ENCODE measurements at regions not wholly inside any gene's neighbourhood (a gene's known extent, or its start where the extent isn't known, plus 50 kb on each side); places are given as distances from the start of the nearest gene placed in this dataset.

DNA sequence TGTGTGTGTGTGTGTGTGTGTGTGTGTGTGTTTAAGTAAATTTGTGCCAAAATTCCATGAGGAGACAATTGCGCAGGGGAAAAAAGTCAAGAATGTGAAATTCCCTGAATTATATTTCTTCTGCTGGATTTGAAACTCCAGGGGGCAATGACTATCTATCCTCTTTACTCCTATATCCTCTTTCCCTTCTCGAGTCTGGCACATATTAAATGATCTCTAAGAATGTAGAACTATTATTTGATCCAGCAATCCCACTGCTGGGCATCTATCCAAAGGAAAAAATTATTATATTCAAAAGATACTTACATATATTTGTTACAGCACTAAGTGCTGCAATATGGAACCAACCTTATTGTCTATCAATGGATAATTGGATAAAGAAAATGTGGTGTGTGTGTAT is 350.1 kb upstream of the ADAMTS9 start:
- Mint-ChIP-seq H3K27ac (ENCODE audit: unreplicated experiment) (no peak overlapping the region), H3K4me1 (ENCODE audit: unreplicated experiment) (peaks cover 4% of the 10 kb centered on the region), H3K9me3 (ENCODE audit: unreplicated experiment) (no peaks in the 10 kb centered on the region), H3K4me3 (ENCODE audit: unreplicated experiment) (no peak overlapping the region), H3K27me3 (ENCODE audit: unreplicated experiment) (no peaks in the 10 kb centered on the region), H3K36me3 (ENCODE audit: unreplicated experiment) (no peaks in the 10 kb centered on the region)
- DNase-seq (ENCODE audit: extremely low spot score, unreplicated experiment) = no peak
- TF ChIP-seq, protein P1, sequence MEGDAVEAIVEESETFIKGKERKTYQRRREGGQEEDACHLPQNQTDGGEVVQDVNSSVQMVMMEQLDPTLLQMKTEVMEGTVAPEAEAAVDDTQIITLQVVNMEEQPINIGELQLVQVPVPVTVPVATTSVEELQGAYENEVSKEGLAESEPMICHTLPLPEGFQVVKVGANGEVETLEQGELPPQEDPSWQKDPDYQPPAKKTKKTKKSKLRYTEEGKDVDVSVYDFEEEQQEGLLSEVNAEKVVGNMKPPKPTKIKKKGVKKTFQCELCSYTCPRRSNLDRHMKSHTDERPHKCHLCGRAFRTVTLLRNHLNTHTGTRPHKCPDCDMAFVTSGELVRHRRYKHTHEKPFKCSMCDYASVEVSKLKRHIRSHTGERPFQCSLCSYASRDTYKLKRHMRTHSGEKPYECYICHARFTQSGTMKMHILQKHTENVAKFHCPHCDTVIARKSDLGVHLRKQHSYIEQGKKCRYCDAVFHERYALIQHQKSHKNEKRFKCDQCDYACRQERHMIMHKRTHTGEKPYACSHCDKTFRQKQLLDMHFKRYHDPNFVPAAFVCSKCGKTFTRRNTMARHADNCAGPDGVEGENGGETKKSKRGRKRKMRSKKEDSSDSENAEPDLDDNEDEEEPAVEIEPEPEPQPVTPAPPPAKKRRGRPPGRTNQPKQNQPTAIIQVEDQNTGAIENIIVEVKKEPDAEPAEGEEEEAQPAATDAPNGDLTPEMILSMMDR (IDR thresholded peaks at IDR 0.05) = no peak

DNA sequence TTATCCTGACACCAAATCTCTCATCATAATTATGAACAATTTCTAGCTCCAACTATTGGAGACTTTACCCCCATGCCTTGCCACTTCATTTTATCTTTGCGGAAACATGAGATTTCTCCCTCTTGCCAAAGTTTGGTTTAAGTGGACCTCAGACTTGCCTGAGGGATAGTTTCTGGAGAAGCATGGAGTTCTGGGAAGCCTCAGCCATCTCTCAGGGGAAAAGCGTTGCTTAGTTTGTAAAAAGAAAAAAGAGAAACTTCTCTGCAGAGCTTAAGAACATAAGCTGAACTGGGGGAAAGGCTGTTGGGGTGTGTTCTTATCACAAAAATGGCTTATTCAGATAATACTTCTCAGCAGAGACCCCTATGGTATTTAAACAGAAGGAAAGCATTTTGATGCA is 347.4 kb upstream of the ADAMTS9 start:
- Mint-ChIP-seq H3K36me3 (ENCODE audit: unreplicated experiment) (no peaks in the 10 kb centered on the region), H3K27ac (ENCODE audit: unreplicated experiment) (no peak overlapping the region), H3K9me3 (ENCODE audit: unreplicated experiment) (no peaks in the 10 kb centered on the region), H3K27me3 (ENCODE audit: unreplicated experiment) (no peaks in the 10 kb centered on the region), H3K4me3 (ENCODE audit: unreplicated experiment) (no peak overlapping the region), H3K4me1 (ENCODE audit: unreplicated experiment) (peaks cover 4% of the 10 kb centered on the region)
- TF ChIP-seq, protein P1 (IDR thresholded peaks at IDR 0.05) = no peak
- DNase-seq (ENCODE audit: extremely low spot score, unreplicated experiment) = no peak

GRCh38 chr3:65033576-65033975 is 345.8 kb upstream of the ADAMTS9 start:
- Mint-ChIP-seq H3K27me3 (ENCODE audit: unreplicated experiment) (no peaks in the 10 kb centered on the region), H3K36me3 (ENCODE audit: unreplicated experiment) (no peaks in the 10 kb centered on the region), H3K9me3 (ENCODE audit: unreplicated experiment) (no peaks in the 10 kb centered on the region), H3K4me1 (ENCODE audit: unreplicated experiment) (peaks cover 4% of the 10 kb centered on the region), H3K27ac (ENCODE audit: unreplicated experiment) (no peak overlapping the region), H3K4me3 (ENCODE audit: unreplicated experiment) (no peak overlapping the region)
- DNase-seq (ENCODE audit: extremely low spot score, unreplicated experiment) = no peak
- TF ChIP-seq, protein P1 (IDR thresholded peaks at IDR 0.05) = no peak

- H3K27ac Mint-ChIP-seq (ENCODE audit: unreplicated experiment) = no peak overlapping the region
- peaks cover 4% of the 10 kb centered on the region for H3K4me1 Mint-ChIP-seq (ENCODE audit: unreplicated experiment)
- TF ChIP-seq, protein P1 (IDR thresholded peaks at IDR 0.05) = no peak
- no peaks in the 10 kb centered on the region for H3K9me3 Mint-ChIP-seq (ENCODE audit: unreplicated experiment)
- no peaks in the 10 kb centered on the region for H3K27me3 Mint-ChIP-seq (ENCODE audit: unreplicated experiment)
- H3K4me3 Mint-ChIP-seq (ENCODE audit: unreplicated experiment) = no peak overlapping the region
- DNase-seq (ENCODE audit: extremely low spot score, unreplicated experiment) = peak; percentile 40
- no peaks in the 10 kb centered on the region for H3K36me3 Mint-ChIP-seq (ENCODE audit: unreplicated experiment)
These were observed 343.2 kb upstream of the ADAMTS9 start for GRCh38 chr3:65030847-65031463.

DNA sequence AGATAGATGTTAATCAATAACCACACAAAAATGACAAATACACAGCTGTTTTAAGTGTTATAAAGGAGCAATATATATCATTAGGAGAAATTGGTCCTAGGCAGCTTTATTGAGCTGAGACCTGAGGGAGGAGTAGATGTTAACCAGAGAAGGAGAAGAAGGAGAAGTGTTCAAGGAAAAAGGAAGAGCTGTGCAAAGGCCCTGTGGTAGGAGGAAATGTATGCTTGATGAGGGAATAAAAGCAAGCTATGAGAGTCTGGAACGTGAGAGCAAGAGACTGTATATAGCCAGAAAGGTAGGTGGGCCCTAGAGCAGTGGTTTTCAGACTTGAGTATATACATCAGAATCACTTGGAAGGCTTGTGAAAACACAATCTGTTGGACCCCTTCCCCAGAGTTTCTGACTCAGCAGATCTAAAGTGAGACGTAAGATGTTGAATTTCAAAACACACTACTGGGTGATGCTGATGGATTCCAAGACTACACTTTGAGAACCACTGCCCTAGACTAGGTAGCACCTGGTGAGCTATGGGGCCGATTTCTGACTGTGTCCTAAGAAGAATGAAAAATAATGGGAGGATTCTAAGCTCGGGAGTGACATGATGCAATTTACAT is 342.3 kb upstream of the ADAMTS9 start:
- H3K4me3 Mint-ChIP-seq (ENCODE audit: unreplicated experiment) = no peak overlapping the region
- TF ChIP-seq, protein P1 (IDR thresholded peaks at IDR 0.05) = no peak

More for the DNA sequence above, 342.3 kb upstream of the ADAMTS9 start:
- DNase-seq (ENCODE audit: extremely low spot score, unreplicated experiment) = no peak
- Mint-ChIP-seq H3K4me1 (ENCODE audit: unreplicated experiment) (peaks cover under 1% of the 10 kb centered on the region), H3K36me3 (ENCODE audit: unreplicated experiment) (no peaks in the 10 kb centered on the region), H3K27me3 (ENCODE audit: unreplicated experiment) (no peaks in the 10 kb centered on the region), H3K9me3 (ENCODE audit: unreplicated experiment) (no peaks in the 10 kb centered on the region), H3K27ac (ENCODE audit: unreplicated experiment) (no peak overlapping the region)

Data from osteocyte (in vitro differentiated cells).